GM19240 (cell line): ENCODE measurements at regions not wholly inside any gene's neighbourhood (a gene's known extent, or its start where the extent isn't known, plus 50 kb on each side); places are given as distances from the start of the nearest gene placed in this dataset.
"Not testable (repeated sequence)": the region's sequence is repeated elsewhere in the genome, so short reads cannot be mapped to it uniquely, and the experiment has no call there.

Experiments
- DNase-seq: peaks from one replicate; pipeline ENCODE4 v3.0.0; 2011; ENCODE audit warnings: low spot score; ENCODE audit not compliant: insufficient read length

DNA sequence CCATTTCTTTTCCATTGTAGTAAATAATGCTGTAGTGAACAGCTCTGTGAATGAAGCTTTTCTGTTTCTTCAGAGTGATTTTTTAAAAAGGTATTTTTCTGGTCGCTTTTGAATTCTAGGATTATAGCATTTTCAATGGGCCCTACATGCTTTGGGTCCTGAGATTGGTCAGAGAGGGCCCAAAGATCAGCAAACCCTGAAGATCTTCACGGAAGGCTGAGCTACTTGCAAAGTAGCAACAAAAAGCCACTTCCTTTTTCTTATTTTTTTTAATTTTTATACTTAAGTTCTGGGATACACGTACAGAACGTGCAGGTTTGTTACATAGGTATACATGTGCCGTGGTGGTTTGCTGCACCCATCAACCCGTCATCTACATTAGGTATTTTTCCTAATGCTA, 200.5 kb downstream of the FAT3 start:
- no peak for DNase-seq

DNA sequence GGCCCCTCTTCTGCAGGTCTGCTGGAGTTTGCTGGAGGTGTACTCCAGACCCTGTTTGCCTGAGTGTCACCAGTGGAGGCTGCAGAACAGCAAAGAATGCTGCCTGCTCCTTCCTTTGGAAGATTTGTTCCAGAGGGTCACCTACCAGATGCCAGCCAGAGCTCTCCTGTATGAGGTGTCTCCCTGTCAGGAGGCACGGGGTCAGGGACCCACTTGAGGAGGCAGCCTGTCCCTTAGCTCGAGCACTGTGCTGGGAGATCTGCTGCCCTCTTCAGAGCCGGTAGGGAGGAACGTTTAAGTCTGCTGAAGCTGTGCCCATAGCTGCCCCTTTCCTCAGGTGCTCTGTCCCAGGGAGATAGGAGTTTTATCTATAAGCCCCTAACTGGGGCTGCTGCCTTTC, 207.9 kb downstream of the FAT3 start:
- no peak for DNase-seq

DNA sequence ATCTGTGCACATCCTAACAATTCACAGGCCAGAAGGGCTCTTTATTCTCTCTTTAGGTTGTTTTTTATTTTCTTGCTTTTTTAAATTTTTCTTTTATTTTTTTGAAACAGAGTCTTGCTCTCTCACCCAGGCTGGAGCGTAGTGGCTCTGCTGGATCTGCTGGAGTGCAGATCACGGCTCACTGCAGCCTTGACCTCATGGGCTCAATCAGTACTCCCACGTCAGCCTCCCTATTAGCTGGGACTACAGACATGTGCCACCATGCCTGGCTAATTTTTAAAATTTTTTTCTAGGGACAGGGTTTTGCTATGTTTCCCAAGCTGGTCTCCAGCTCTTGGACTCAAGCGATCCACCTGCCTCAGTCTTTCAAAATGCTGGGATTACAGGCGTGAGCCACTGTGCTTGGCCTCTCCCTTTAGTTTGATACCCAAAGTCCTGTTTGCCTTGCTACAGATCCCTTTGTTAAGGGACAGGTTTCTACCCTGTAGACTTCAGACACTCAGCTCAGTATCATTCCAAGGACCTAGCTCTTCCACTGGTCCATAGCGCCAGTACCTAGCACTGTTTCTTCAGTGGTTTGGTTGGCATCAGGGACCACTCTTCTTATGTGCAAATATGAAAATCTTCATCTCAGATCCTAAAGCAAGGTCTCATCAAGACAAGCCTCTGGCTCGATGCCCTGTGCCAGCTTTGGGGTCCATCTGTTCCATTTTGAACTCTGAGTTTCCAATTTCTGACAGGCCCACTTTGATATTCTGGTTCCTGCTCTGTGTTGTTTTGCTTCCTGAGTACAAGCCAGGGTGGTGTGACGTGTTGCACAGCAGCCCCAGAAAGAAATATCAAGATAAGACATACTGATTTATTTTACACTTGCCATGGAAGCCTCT, 211.7 kb downstream of the FAT3 start:
- no peak for DNase-seq

DNA sequence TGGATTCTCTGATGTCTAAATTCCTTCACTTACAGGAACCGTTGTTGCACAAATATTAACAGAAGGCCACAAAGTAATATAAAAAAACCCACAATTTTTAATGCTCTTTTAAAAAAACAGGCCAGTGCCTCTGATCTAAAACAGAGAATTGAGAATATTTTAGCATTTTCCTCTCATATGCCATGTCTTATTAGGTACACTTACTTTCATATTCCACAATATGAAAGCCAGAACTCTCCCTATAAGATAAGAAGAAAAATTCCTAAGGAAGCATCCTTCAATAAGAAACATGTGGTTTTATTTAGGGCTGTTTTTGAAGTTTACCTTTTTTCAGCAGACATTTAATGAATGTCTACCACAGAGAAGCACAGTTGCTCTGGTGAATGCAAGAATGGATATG, 214.5 kb downstream of the FAT3 start:
- no peak for DNase-seq

DNA sequence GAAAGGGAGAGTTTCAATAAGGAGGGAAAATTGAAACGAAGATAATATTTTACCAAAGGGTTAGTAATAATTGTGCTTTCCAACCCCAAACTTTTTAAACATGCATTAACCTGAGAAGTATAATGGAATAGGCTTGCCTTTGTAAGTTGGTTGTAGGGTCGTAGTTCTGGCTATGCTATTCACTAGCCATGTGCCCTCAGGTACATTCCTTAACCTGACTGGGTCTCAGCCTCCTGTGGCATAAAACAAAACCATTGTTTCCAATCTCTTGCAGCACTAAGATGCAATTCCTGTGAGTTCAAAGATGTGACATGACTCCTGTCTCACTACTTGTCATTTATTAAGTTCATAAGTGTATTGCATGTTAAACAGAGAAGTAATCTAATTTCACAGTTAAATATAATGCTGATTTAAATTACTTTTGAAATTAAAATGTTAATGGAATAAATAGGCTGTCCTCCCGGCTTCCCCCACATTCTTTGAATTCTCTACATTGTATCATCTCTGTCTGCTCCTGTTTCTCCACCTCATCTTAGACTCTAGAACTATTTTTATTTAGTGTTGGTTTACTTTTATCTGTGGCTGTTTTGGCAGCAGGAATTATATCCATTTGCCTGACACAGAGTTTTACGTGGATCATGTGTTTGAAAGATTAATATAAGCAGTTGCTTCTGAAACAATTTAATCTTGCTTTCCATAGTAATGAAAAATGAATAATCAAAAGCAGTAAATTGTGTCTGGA, 216.3 kb downstream of the FAT3 start:
- DNase-seq = no peak

DNA sequence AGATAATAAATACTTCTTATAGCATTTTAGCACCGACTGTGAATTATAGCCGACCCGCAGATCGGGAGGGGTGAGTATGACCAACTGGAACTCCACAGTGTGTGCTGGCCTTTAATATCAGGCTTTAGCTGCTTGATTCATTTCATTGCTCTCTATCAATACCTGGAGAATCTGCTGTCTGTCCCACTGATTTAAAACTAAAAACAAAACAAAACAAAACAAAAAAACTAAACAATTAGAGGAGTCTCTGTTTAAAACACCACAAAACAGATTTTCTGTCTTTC, 216.8 kb downstream of the FAT3 start:
- DNase-seq = no peak

DNA sequence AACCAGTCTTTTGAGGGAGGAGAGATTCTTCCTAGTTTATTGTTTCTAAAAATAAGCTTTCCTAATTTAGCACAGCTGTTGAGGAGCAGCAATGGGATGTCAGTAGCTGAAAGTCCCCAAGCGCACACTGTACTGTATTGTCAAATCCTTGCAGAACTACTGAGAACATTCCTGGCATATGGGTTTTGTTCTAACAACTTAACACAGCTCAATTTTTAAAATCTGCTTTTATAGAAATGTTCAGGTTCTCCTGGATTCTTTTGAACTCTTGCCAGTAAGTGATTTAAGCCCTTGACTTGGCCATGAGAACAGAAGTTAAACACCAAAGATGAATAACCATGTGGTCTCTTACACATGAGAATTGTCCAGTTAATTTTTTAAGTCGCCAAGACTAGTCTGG, 218.6 kb downstream of the FAT3 start:
- DNase-seq = no peak

DNA sequence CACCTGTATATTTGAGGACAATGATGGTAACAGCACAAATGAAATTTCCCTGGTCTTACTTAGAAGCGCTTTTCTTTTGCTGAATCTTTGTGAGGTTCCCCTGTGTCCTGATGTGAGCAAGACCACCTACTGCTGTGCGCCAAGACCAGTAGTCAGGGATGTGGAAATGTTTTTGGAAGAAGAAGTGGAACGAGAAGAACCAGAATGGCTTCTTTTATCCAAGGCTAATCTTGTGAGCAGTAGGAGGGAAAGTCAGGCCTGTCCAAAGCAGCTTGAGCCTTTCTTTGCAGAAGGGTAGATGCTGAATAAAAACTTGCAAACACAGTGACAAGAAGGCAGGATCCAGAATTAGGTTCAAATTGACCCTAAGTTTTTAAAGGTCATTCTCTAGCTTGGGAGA, 223.0 kb downstream of the FAT3 start:
- DNase-seq = no peak

DNA sequence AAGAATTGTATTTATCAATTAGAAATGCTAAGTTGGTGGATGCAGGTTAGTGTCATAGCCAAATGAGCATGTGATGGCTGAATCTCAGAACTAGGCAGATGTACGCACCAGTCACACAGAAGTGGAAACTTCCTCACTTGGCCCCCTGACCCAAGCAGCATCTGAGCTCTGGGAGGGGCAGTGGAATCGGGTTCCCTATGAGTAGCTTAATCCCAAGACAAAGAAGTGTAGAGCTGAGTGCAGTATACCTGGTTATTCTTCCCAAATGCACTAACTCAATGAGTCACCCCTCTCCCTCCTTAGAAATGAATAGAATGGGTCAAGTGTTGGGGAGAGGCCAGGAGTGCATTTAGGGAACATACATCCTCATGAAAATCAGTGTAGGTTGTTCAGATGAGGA, 224.6 kb downstream of the FAT3 start:
- DNase-seq = no peak

DNA sequence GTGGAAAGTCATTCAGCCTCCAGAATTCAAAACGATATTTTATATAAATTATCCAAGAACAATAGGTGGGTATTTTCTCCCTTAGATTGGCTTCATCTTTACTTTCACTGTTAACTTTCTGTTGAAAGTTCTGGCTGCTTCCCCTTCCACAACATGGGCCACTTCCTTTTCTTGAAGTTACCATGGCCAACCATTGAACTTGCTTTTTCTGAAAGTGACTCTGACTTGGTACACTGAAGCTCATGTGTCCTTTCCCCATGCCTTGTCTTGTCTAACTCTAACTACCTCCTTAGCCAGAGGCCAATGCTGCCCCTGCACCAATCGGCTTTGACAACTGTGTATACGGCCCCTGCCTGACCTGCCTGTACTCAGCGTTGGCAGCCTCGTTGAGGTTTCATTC, 225.2 kb downstream of the FAT3 start:
- DNase-seq = no peak

DNA sequence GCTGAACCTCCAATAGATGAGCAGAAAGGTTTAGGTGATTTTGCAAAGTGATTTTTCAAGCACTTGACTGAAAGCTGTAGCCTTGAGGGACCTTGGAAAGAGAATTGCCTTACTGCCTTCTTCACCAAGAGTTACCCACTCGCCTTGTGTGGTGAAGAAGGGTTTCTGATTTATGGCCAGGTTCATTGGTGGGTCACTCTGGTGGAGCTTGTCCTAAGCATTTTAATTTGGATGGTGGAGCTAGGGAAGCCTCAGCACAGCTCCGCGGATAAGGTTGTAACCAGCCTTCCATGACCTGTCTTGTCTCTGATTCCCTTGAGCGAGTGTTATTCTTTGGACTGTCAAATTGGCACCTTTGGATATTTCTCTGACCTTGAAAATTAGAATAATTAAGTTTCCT, 226.4 kb downstream of the FAT3 start:
- no peak for DNase-seq

DNA sequence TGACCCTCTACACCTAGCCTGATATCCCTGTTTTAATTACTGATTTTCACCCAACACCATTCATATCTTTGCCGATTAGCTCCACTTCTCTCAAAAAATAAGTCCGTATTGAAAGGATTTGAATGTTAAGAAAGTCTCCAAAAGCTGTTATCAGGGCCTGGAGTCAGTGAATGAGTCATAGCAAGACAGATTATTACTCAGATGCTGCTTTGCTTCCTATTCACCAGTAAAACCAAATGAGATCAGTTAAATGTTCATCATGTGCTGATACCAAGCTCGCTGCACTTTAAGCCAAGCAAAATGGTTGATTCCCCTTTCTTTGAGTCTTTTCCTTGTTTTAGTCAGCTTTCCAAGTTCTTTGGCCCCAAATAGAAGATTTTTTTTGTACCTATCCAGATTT, 228.4 kb downstream of the FAT3 start:
- DNase-seq = no peak

DNA sequence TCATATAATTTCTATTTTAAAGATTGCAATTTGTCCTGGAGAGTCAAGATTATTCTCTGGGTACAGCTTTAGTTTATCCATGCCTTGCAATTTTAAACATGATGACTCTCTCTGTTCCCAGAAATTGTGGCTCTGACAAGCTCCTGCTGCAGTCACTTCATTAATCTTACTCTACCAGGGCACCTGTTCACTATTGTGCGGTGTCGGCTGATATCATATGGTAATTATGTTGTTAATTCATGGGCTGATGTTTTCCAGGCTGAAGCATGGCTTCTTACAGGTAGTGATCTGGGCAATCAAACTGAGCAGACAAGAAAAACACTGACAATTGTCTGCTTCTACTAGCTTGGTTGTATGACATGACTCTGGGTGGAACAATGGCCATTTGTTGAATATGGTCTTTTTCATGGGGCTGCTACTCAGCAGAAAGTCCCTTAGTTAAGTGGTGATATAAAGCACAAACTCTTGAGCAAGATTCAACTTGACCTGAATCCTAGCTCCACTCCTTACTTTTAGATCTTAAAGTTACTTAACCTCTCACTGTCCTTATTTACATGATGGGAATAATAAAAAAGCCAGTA, 230.7 kb downstream of the FAT3 start:
- no peak for DNase-seq

DNA sequence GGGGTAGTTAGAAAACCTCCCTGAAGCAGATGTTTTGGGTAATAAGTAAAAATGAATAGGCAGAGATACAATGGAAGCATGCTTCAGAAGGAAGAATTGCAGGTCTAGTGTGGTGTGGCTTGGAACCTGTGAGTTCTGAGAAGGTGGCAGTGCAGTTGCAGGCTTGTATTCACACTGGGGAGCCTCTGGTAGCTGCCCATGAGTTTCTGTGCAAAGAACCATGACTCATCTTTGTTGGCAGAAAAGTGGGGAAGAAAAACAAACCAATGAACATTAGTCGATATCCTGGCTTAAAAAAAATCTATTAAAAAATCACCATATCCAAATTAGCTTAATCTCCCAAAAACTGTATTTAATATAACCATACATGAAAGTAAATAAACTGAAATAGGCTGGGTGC, 232.6 kb downstream of the FAT3 start:
- DNase-seq = no peak

DNA sequence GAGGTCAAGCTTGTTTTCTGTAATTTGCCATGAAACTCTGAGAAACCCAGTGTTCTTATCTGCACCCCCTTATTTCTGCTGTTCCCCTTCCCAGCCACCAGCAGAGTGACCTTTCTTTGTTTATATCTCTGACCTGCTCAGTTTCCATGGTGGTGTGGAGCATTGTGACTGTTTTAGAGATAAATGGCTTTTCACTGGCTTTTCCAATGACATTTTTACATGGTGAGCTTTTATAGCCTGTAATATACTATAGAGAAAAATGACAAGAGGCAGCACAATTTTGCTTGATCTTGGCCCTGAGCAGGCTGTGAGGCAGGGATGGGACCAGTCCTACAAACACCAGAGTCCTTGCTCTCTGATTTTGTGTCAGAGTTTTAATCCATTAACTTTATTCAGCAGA, 233.9 kb downstream of the FAT3 start:
- no peak for DNase-seq

DNA sequence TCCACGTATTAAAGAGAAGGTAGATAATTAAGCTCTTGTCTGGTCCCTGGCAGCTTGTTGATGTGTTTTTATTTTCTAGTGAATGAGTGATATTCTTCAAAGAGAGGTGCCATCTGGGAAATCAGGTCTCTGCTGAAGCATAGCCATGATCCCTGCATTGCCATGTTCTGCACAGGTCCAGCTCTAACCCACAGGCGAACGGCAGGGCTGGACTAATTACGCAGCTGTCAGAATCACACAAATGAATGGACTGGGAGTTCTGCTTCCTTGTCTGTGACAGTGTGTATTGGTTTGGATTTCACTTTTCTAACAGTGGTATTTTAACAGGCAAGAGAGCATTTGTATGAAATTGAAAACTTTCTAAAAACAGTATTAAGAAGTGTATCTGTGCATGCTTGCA, 235.6 kb downstream of the FAT3 start:
- no peak for DNase-seq

DNA sequence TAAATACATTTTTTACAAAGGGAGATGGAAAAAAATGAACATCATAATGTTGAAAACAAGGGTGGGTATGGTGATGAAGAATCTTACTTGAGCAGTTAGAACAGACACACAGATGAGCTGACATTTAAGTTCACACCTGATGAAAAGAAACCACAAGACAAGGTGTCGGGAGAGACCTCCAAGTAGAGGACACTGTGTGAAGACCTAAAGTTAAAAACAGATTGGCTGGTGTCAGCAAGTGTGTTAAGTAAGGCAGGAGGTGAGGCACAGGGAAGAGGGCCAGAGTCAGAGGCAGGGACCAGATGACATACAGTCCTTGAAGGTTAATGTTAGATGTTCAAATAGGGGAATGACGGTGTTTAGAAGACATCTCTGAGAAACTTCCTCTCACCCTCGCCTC, 236.8 kb downstream of the FAT3 start:
- no peak for DNase-seq

DNA sequence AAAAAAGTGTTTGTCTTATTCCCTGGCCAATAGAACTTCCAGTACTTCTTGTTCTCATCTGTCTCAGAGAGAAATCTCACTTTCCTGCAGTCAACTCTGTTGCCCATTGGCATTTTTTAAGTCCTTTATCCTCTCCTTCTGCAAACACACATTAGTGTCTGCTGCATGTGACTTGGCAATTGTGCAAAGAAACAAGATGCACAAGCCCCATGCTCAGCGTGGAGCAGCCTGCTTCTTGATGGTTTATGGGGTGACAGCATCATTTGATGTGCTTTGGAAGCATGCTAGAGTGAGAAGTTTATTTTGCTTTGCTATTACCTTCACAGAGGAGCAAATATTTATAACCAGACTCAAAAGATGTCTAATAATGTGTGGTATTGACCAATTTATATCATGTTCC, 238.2 kb downstream of the FAT3 start:
- DNase-seq = no peak

DNA sequence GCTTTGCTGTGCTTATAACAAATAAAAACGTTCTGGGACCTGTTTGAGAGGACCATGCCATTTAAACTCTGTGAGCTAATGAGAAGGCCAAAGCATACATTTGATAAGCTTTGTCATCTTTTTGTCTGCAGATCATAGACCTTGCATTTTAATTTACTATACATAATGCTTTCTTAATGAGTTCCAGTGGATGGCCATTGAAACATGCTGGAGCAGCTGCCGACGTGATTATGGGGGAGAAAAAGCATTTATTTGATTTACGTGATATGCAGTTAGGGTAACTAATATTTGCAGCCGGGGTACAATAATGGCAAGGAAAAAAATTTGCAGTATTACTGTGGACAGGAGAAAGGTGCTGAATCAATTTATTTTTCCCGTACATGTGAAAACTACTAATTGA, 240.2 kb downstream of the FAT3 start:
- no peak for DNase-seq

DNA sequence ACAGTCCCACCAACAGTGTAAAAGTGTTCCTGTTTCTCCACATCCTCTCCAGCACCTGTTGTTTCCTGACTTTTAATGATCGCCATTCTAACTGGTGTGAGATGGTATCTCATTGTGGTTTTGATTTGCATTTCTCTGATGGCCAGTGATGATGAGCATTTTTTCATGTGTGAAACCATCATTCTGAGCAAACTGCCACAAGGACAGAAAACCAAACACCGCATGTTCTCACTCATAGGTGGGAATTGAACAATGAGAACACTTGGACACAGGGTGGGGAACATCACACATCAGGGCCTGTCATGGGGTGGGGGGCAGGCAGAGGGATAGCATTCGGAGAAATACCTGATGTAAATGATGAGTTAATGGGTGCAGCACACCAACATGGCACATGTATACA, 240.8 kb downstream of the FAT3 start:
- not testable (repeated sequence) for DNase-seq

DNA sequence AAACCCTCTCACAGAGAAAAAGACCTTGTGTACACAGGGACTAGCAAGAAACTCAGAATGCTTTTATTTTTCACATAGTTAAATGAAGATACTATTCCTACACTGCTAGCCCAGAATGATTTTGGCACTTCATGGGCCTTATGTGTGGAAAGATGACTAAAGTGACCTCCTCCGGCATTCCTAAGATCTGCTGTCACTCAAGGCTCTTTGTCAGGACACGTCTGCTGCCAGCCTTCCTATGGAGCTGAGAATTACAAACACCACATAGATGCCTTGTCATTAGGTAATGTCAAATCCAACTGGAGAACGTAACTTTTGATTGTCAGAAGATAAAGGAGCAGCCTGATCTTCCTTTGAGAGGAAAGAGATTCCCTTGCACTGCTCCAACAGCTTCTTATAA, 249.1 kb downstream of the FAT3 start:
- DNase-seq = no peak

DNA sequence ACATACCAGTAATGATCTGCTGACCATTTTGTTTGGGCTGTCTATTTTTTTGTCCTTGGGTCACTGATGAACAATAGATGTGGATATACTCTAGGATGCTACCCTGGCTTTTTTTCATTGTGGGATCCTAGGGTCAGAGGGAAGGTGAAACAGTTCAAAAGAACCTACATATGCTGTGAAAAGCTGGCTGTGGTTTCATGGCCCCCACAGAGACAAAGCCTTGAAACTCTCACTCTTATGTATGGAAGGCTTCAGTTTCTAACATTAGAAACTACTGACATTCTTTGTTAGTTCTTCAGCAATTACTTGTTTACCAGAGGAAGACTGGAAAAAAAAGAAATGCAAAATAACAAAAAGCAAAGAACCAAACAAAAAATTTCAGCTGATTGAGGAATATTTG, 250.7 kb downstream of the FAT3 start:
- DNase-seq = no peak

DNA sequence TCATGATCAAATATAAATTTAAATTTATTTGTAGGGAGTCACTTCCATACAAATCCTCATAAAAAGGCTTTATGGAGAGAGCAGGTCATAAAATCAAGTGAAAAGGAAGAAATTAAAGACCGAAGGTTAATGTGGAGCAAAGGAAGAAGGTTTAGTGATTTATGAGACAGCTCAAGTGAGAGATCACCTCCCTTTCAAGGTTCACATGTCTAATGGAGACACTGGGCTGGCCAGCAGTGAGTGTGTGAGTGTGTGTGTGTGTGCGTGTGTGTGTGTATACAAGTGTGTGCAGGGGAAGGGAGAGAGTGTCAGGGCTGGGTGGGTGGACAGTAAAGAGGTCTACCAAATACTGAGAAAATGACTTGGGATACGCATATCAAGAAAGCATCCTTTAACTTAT, 251.2 kb downstream of the FAT3 start:
- DNase-seq = no peak
